HepG2 (cell line): ENCODE measurements at regions not wholly inside any gene's neighbourhood (a gene's known extent, or its start where the extent isn't known, plus 50 kb on each side); places are given as distances from the start of the nearest gene placed in this dataset.

Experiments
- ATAC-seq: fragments of 200-7000 bp; cut with Tn5 transposase; 3 replicates; pipeline ENCODE4 v1.9.1; 2020; ENCODE audit warnings: mild to moderate bottlenecking, moderate library complexity
- BruUV-seq: library from RNA; stranded (reverse); fragments of 400-500 nt; replicated peaks from 2 replicates; lab custom pipeline; 2021; lab: Mats Ljungman, UMichigan
- CTCF ChIA-PET: fragments of 300-600 bp; formaldehyde crosslinking; extraction: SDS; loops from one replicate; lab custom pipeline; 2021; ENCODE audit warnings: low total read pairs, inconsistent platforms, low intra/inter-chr PET ratio; lab: Yijun Ruan, JAX
- POLR2A ChIA-PET: fragments of 350-600 bp; sonication (Branson Sonifier 250); formaldehyde crosslinking; loops from one replicate; lab custom pipeline; 2020; ENCODE audit warnings: antibody characterized with exemption, inconsistent platforms; lab: Yijun Ruan, JAX
- DNase-seq: peaks from one replicate; pipeline ENCODE4 v3.0.0-alpha.2; 2015; ENCODE audit warnings: low spot score
- FAIRE-seq: peaks from 3 replicates; lab custom pipeline; 2011; peaks lifted over from hg19 to GRCh38; lab: Jason Lieb, UNC
- H2AFZ ChIP-seq: one replicate; pipeline ENCODE4 v1.6.1; 2011; ENCODE audit warnings: low read length, inconsistent platforms
- H3K27ac ChIP-seq: fragments of 300-600 bp; 3 replicates; pipeline ENCODE4 v1.8.0; 2011; ENCODE audit warnings: mixed run types, mild to moderate bottlenecking, mixed read lengths, low read length, inconsistent platforms; ENCODE audit not compliant: insufficient read depth; ENCODE audit errors: extremely low read length
- H3K27me3 ChIP-seq, 2 experiments: fragments of 200-600 bp in 1 of 2; 2 replicates in 1 of 2; 3 replicates in 1 of 2; pipeline versions ENCODE4 v1.6.0 to v1.8.0; 2011; ENCODE audit warnings: low read length in 2 of 2, mild to moderate bottlenecking in 2 of 2, moderate library complexity in 2 of 2, inconsistent platforms in 1 of 2; ENCODE audit not compliant: insufficient read depth in 2 of 2, control insufficient read depth in 1 of 2
- H3K36me3 ChIP-seq, 2 experiments: fragments of 200-600 bp in 1 of 2; replicated peaks in 1 of 2; 2 replicates in 1 of 2; 3 replicates in 1 of 2; pipeline versions ENCODE4 v1.5.1 to v1.8.0; 2011; ENCODE audit warnings: low read length in 2 of 2, inconsistent platforms in 1 of 2; ENCODE audit not compliant: insufficient read depth in 2 of 2, control insufficient read depth in 1 of 2
- H3K4me1 ChIP-seq: 2 replicates; pipeline ENCODE4 v1.5.1; 2012; ENCODE audit warnings: low read length, inconsistent platforms; ENCODE audit not compliant: insufficient read depth
- H3K4me2 ChIP-seq: 2 replicates; pipeline ENCODE4 v1.6.0; 2011; ENCODE audit warnings: low read depth, low read length, inconsistent platforms
- H3K4me3 ChIP-seq, 3 experiments: fragments of 200-600 bp in 1 of 3; sonication (generic), shearing (Covaris generic) in 1 of 3; replicated peaks in 1 of 3; 2 replicates each; pipeline ENCODE4 v1.5.1; 2011 to 2016; ENCODE audit warnings: low read length in 3 of 3, inconsistent platforms in 2 of 3, low read depth in 2 of 3, mild to moderate bottlenecking in 2 of 3, control low read depth in 1 of 3, mixed read lengths in 1 of 3; ENCODE audit not compliant: insufficient read depth in 1 of 3
- H3K79me2 ChIP-seq: one replicate; pipeline ENCODE4 v1.6.1; 2011; ENCODE audit warnings: low read length, inconsistent platforms; ENCODE audit not compliant: insufficient read depth
- H3K9ac ChIP-seq: 2 replicates; pipeline ENCODE4 v1.6.0; 2011; ENCODE audit warnings: mild to moderate bottlenecking, low read depth, low read length, inconsistent platforms; ENCODE audit not compliant: insufficient read depth
- H3K9me3 ChIP-seq: 2 replicates; pipeline ENCODE4 v1.5.1; 2012; ENCODE audit warnings: mild to moderate bottlenecking, low read length
- H4K20me1 ChIP-seq: 2 replicates; pipeline ENCODE4 v1.6.0; 2011; ENCODE audit warnings: inconsistent platforms, mild to moderate bottlenecking, low read length, moderate library complexity; ENCODE audit not compliant: insufficient read depth
- BRCA1 ChIP-seq: sonication (generic); formaldehyde crosslinking; IDR thresholded peaks from 2 replicates; pipeline ENCODE4 v1.4.0; 2020; ENCODE audit warnings: missing genetic modification reagents
- CEBPZ ChIP-seq: IDR thresholded peaks from 2 replicates; pipeline ENCODE4 v1.6.1; 2012; ENCODE audit warnings: low read length, improper control_type of control experiment
- DPF2 ChIP-seq: sonication (generic); formaldehyde crosslinking; IDR thresholded peaks from 2 replicates; pipeline ENCODE4 v1.4.0; 2020; ENCODE audit warnings: mild to moderate bottlenecking, low read depth, missing genetic modification reagents, borderline replicate concordance
- FOSL2 ChIP-seq: sonication (generic); formaldehyde crosslinking; IDR thresholded peaks from 2 replicates; pipeline ENCODE4 v1.4.0; 2020; ENCODE audit warnings: missing genetic modification reagents
- HMGA1 ChIP-seq: sonication (generic); formaldehyde crosslinking; conservative IDR thresholded peaks from 2 replicates; pipeline ENCODE4 v1.4.0; 2020; ENCODE audit warnings: missing genetic modification reagents
- KLF13 ChIP-seq: sonication (generic); formaldehyde crosslinking; IDR thresholded peaks from 2 replicates; pipeline ENCODE4 v1.4.0; 2020; ENCODE audit warnings: mild to moderate bottlenecking, missing genetic modification reagents
- MLLT10 ChIP-seq: sonication (generic); formaldehyde crosslinking; IDR thresholded peaks from 2 replicates; pipeline ENCODE4 v1.4.0; 2020; ENCODE audit warnings: missing genetic modification reagents
- NFIB ChIP-seq: sonication (generic); formaldehyde crosslinking; IDR thresholded peaks from 2 replicates; pipeline ENCODE4 v1.9.0; 2021; ENCODE audit warnings: missing genetic modification reagents, mild to moderate bottlenecking, borderline replicate concordance
- SALL1 ChIP-seq: sonication (generic); formaldehyde crosslinking; IDR thresholded peaks from 2 replicates; pipeline ENCODE4 v1.8.0; 2022; ENCODE audit warnings: mild to moderate bottlenecking, missing genetic modification reagents
- ZNF687 ChIP-seq: sonication (generic); formaldehyde crosslinking; IDR thresholded peaks from 2 replicates; pipeline ENCODE4 v1.5.1; 2020; ENCODE audit warnings: mild to moderate bottlenecking, missing genetic modification reagents, moderate library complexity
- ZNF691 ChIP-seq: sonication (generic); formaldehyde crosslinking; IDR thresholded peaks from 2 replicates; pipeline ENCODE4 v1.4.0; 2020; ENCODE audit warnings: missing genetic modification reagents, low read depth, mild to moderate bottlenecking, borderline replicate concordance
- WGBS: methylation state at CpG from one replicate; pipeline ENCODE4 v1.1.6; 2017; ENCODE audit warnings: low lambda C conversion rate; 5-methylcytosine and 5-hydroxymethylcytosine counted together
- in situ Hi-C: cut with HindIII; loops from 2 replicates; pipeline ENCODE4 v1.10.0; 2017; ENCODE audit warnings: low pct_unique_long_range_greater_than_20kb; ENCODE audit not compliant: extremely low pct_ligation_motif_present
- intact Hi-C: fragments of 100-400 bp; cut with micrococcal nuclease; formaldehyde crosslinking; loops from one replicate; pipeline ENCODE4 v1.10.0; 2022; ENCODE audit not compliant: unreplicated experiment

- TF ChIP-seq NFIB (CRISPR knock-in tag), result no peak
Measured at GRCh38 chrX:98956014-98956413, 1454.1 kb downstream of the PCDH19 start (continued).

- no peak overlapping the region for H3K27ac ChIP-seq
- ChIA-PET CTCF (no interaction called here), POLR2A (no interaction called here)
- H3K9ac ChIP-seq, result no peak overlapping the region
- no peak for DNase-seq
- no peak overlapping the region for H3K4me2 ChIP-seq
- no peaks in the 10 kb centered on the region for H3K9me3 ChIP-seq
- H4K20me1 ChIP-seq, result no peaks in the 10 kb centered on the region
- no peak overlapping the region for H3K4me3 ChIP-seq
- in situ Hi-C loops (no loop called here), intact Hi-C loops (no loop called here)
- BruUV-seq, result no TSS peak
- TF ChIP-seq HMGA1 (CRISPR knock-in tag), result no peak
- TF ChIP-seq ZNF691, result no peak
- TF ChIP-seq CEBPZ, result no peak
- TF ChIP-seq FOSL2 (CRISPR knock-in tag), result no peak
- no peak for TF ChIP-seq ZNF687
- no peak for TF ChIP-seq DPF2 (CRISPR knock-in tag)
- TF ChIP-seq KLF13 (CRISPR knock-in tag), result no peak
- no peak for TF ChIP-seq SALL1
- TF ChIP-seq MLLT10 (CRISPR knock-in tag), result no peak
- TF ChIP-seq BRCA1, result no peak
- WGBS, result 0% methylated on average over 2 of the region's 3 CpGs
- no peaks in the 10 kb centered on the region for H3K27me3 ChIP-seq
- no peaks in the 10 kb centered on the region for H3K79me2 ChIP-seq
- FAIRE-seq, result no peak
- no peak overlapping the region for H2AFZ ChIP-seq
- H3K36me3 ChIP-seq, result no peaks in the 10 kb centered on the region
- no peak for ATAC-seq
- no peaks in the 10 kb centered on the region for H3K4me1 ChIP-seq
Measured at GRCh38 chrX:98939456-98939855, 1470.6 kb downstream of the PCDH19 start.
